GM10266 (cell line): ENCODE measurements at regions not wholly inside any gene's neighbourhood (a gene's known extent, or its start where the extent isn't known, plus 50 kb on each side); places are given as distances from the start of the nearest gene placed in this dataset.

ENCODE experiments used
- DNase-seq: peaks from one replicate; pipeline ENCODE4 v3.0.0; 2012; ENCODE audit errors: extremely low spot score
- CTCF ChIP-seq: IDR thresholded peaks from 2 replicates; pipeline ENCODE4 v1.5.1; 2012; ENCODE audit warnings: mild to moderate bottlenecking, low read depth; ENCODE audit not compliant: control insufficient read depth, insufficient read depth; ENCODE audit errors: missing control alignments

- DNase-seq = no peak
Observed at GRCh38 chr11:27234043-27234668, 128.9 kb downstream of the CCDC34 start.

GRCh38 chr11:27233654-27234042, 129.4 kb downstream of the CCDC34 start:
- no peak for TF ChIP-seq CTCF
- no peak for DNase-seq

More at GRCh38 chr11:27234043-27234668, 128.9 kb downstream of the CCDC34 start:
- TF ChIP-seq CTCF = no peak

- no peak for DNase-seq
- TF ChIP-seq CTCF = no peak
Observed at GRCh38 chr11:27231530-27231929, 131.5 kb downstream of the CCDC34 start.

GRCh38 chr11:27230192-27230572, 132.8 kb downstream of the CCDC34 start:
- no peak for DNase-seq
- TF ChIP-seq CTCF = no peak

- no peak for DNase-seq
- no peak for TF ChIP-seq CTCF
Observed at GRCh38 chr11:27229511-27230191, 133.4 kb downstream of the CCDC34 start.

GRCh38 chr11:27228906-27229290, 134.1 kb downstream of the CCDC34 start:
- TF ChIP-seq CTCF = no peak
- DNase-seq = no peak

- TF ChIP-seq CTCF = no peak
Observed at GRCh38 chr11:27228232-27228905, 134.6 kb downstream of the CCDC34 start.

More at GRCh38 chr11:27228232-27228905, 134.6 kb downstream of the CCDC34 start:
- no peak for DNase-seq
